ENCODE measurements at regions not wholly inside any gene's neighbourhood (a gene's known extent, or its start where the extent isn't known, plus 50 kb on each side); places are given as distances from the start of the nearest gene placed in this dataset.

- no peak for DNase-seq
These were observed 173.6 kb upstream of the LNX1 start for GRCh38 chr4:53764761-53765490.

GRCh38 chr4:53763813-53764597 lies 172.7 kb upstream of the LNX1 start:
- DNase-seq, result no peak

GRCh38 chr4:53755656-53756055 lies 164.4 kb upstream of the LNX1 start:
- DNase-seq, result no peak

- no peak for DNase-seq
These were observed 160.8 kb upstream of the LNX1 start for GRCh38 chr4:53752124-53752523.

GRCh38 chr4:53748328-53748772 lies 157.1 kb upstream of the LNX1 start:
- DNase-seq, result no peak

GRCh38 chr4:53747401-53747800 lies 156.1 kb upstream of the LNX1 start:
- DNase-seq, result no peak

GRCh38 chr4:53744446-53745160 lies 153.3 kb upstream of the LNX1 start:
- no peak for DNase-seq

GRCh38 chr4:53734584-53735353 lies 143.5 kb upstream of the LNX1 start:
- no peak for DNase-seq

GRCh38 chr4:53734182-53734581 lies 142.9 kb upstream of the LNX1 start:
- DNase-seq, result no peak

- DNase-seq, result no peak
These were observed 141.4 kb upstream of the LNX1 start for GRCh38 chr4:53732661-53733060.

- DNase-seq, result no peak
These were observed 138.9 kb upstream of the LNX1 start for GRCh38 chr4:53730031-53730805.

- no peak for DNase-seq
These were observed 130.8 kb upstream of the LNX1 start for GRCh38 chr4:53722110-53722509.

GRCh38 chr4:53721263-53721662 lies 130.0 kb upstream of the LNX1 start:
- DNase-seq, result no peak

GRCh38 chr4:53720776-53721175 lies 129.5 kb upstream of the LNX1 start:
- no peak for DNase-seq

GRCh38 chr4:53717064-53717549 lies 125.8 kb upstream of the LNX1 start:
- no peak for DNase-seq

- no peak for DNase-seq
These were observed 125.3 kb upstream of the LNX1 start for GRCh38 chr4:53716471-53717063.

GRCh38 chr4:53716011-53716410 lies 124.7 kb upstream of the LNX1 start:
- DNase-seq, result no peak

- no peak for DNase-seq
These were observed 123.2 kb upstream of the LNX1 start for GRCh38 chr4:53714236-53715140.

- DNase-seq, result no peak
These were observed 122.5 kb upstream of the LNX1 start for GRCh38 chr4:53713767-53714166.

GRCh38 chr4:53713296-53713695 lies 122.0 kb upstream of the LNX1 start:
- no peak for DNase-seq

Data from NCI-H2081 treated with DMSO at 0.1 percent for 48 hours (cell line).